NCI-H128 (cell line): ENCODE measurements at regions not wholly inside any gene's neighbourhood (a gene's known extent, or its start where the extent isn't known, plus 50 kb on each side); places are given as distances from the start of the nearest gene placed in this dataset.
"Not testable (repeated sequence)": the region's sequence is repeated elsewhere in the genome, so short reads cannot be mapped to it uniquely, and the experiment has no call there.

Source experiments
- DNase-seq: peaks from one replicate; lab custom pipeline; 2025; ENCODE audit not compliant: unreplicated experiment; lab: John Stamatoyannopoulos, UW

DNA sequence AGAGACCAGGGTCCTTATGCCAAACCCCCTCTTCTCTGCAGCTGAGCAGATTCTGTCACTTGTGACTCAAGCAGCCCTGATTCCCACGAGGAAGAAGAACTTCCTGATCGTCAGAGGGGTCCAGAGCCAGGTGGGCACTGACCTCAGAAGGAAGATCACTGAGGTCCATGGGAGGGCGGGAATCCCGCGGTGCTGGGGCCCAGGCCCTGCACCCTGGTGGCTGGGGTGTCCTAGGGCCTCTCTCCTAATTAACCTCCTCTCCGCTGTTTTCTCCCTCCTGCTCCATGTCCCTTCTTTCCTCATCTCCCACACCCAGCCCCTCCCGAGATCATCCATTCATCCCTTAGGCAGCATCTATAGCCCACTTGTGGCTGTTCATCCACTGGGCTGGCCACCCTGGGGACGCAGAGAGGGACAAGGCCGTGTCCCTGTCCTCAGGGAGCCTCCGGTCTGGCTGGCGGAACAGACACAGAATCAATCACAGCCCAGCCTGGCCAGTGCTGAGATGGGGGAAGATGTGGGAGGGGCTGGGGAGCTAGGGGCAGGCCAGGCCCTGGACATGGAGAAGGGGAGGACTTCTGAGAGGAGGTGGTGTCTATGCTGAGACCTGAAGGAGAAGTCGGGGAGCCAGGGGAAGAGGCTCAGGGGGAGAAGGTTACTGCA lies 638.3 kb downstream of the MATN1 start:
- no peak for DNase-seq

DNA sequence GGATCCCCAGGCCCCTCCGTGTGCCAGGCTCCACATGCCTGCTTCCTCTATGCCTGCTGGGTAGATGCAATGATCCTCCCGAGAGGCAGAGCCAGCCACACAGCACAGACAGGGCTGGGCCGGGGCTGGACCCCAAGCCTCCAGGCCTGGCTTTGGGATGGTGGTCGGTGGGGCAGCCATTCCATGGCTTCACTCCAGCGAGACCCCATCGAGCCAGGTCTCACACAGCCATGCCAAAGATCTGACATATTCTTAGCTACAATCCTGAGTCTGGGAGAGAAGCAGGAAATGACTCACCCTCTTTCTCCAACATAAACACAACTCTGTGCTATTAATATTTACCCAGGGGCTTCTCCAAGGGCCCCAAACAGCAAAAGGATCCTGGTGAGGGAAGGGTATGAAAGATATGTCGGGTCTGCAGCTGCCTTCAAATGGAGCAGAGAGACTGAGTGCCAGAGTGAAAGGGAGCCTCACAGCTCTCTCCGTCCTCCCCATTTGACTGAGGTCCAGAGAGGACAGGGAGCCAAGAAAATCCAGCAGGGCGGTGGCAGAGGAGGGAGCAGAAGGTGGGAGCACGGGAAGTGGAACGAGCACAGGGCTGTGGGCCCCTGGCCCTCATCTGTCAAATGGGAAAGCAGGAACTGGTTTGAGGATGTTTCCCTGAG lies 639.5 kb downstream of the MATN1 start:
- DNase-seq, result no peak

DNA sequence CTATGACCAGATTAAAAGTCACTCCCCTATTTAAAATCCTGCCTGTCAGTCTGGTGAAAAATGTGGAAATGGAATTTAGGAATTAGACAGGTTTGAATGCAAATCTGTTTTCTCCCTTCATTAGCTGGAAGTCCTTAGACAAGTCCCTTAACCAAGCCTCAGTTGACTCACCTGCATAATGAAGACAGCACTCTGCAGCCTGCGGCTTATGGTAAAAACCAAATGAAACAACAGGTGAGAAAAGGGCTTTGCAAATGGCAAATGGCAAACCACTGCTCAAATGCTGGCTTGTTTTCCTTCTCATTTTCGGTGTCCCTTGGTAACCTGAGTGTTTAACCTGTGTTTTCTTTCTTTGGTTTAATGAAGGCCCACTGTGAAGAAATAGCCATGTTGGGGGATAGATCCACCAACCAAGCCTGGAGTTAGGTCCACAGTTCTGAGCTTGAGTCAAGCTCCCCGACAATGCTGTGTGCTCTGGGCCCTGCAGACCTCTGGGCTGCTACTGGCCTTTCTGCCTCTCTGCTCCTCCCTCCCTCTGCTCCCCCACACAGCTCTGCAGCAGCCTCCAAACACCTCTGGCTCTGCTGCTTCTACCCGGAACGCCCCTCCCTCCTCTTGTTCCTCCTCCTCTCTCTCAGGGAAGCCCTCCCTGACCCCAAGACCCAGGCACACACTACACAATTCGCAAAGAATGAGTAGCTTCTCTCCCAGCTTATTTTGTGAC lies 641.8 kb downstream of the MATN1 start:
- DNase-seq, result no peak

DNA sequence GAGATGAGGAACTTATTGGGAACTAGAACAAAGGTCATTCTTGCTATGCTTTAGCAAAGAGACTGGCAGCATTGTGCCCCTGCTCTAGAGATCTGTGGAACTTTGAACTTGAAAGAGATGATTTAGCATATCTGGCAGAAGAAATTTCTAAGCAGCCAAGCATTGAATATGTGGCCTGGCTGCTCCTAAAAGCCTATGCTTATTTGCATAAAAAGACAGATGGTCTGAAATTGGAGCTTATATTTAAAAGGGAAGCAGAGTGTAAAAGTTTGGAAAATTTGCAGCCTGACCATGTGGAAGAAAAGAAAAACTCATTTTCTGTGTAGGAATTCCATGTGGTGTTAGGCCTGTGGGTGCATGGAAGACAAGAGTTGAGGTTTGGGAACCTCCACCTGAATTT lies 647.5 kb downstream of the MATN1 start:
- DNase-seq, result not testable (repeated sequence)

DNA sequence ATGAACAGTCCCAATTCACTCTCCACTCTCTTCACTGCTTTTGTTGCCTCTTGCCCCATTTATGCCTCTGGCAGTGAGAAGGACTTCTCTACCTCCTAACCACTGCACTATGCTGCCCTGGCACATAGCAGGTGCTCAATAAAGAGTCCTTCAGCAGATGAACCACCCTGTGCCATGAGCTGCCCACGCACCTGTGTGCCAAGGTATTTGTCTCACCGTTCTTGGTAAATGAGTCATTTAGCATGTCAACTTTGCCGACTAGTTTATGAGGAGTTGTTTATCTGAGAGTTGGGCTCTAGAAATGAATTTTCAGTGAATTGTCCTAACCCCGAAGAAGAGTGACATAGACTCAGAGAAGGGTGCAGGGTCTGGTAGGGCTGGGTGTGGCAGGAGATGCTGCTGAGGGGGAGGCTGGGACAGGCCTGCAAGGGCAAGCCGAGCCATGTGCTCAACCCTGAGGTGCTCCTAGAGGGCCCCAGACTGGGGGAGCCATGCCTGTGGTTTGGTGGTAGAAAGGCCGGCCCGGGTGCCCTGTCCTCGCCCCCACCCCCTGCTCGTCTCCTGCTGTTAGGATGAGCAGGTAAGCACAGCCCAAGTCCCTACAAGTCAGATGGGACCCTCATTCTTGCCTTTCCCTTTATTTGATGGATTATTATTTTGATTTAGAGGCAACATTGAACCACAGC lies 654.5 kb downstream of the MATN1 start:
- no peak for DNase-seq

DNA sequence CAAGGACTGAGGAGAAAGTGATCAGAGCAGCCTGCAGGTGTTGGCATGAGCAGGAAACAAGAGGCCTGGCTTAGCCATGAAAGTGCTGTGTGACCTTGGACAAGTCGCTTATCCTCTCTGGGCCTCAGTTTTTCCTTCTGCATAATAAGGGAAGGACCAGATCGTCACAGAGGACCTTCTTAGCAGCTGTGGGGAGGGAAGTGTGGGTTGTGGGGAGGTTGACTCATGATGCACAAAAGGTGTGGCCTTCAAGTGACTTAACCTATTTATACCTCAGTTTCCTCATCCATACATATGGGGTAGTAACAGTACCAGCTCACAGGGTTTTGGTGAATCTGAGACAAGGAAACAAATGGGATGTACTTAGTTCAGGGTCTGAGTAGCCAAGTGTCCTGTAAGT lies 658.8 kb downstream of the MATN1 start:
- no peak for DNase-seq

DNA sequence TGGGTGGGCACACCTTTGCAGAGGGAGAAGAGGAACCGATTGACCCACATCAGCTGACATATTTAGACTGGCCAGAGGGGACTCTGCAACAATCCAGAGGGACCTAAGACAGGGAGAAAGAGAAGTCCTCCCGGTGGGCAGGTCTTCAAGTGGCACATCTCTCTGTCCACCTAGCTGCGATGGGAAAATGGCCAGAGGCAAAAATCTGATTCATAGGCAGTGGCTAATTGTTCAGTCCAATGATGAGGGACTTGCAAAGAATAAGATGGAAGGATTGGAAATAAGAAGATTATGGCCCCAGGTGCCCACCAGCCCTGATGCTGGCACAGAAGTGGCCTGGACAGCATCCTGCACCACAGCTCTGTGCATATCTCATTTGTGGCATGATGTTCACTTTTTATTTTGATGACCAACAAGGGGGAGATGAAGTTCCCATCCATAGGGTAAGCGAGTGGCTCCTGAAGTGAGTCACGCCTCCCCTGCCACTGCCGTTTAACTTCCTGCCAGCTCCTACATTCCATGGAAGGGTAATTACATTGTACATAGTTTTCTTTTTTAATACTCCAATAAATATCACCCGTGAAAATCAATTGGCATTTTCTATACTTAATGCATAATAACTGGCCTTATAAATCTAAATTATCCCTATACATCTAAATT lies 659.6 kb downstream of the MATN1 start:
- DNase-seq, result no peak

DNA sequence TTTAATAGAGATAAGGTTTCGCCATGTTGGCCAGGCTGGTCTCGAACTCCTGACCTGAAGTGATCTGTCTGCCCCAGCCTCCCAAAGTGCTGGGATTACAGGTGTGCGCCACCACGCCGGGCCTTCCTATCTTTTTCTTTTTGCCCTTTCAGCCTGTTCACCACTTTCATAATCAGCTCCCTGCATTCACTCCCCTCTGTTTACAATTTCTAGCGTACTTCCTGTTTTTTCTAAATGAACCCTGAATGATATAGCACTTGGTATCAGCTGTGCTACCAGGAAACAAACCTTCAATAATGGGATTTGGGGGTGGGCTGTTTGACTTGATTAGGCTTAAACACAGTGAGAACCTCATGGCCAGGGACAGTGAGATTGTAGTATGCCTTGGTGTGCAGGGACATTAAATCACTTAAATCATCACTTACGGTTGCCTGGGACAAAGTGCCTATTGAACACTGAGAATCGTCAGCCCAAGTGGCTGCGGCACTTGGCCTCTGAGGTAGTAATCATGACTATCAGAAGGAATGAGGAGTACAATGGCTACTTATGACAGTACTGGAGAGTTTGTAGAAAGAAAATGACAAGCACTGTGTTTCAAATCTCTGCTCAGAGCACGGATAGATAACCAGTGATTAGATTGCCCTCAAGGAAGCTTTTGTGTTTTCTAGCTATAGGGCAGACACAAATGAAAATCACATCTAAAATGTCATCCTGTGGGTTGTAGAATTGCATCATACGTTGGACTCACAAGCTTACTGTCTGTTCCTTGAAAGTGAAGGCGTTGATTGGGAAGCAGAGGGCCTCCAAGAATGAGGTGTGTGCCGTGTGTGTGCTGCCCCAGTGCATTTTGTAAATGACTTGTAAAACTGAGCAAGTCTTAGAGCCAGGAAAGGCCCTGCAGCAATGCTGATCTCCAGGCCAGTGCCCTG lies 661.8 kb downstream of the MATN1 start:
- no peak for DNase-seq

DNA sequence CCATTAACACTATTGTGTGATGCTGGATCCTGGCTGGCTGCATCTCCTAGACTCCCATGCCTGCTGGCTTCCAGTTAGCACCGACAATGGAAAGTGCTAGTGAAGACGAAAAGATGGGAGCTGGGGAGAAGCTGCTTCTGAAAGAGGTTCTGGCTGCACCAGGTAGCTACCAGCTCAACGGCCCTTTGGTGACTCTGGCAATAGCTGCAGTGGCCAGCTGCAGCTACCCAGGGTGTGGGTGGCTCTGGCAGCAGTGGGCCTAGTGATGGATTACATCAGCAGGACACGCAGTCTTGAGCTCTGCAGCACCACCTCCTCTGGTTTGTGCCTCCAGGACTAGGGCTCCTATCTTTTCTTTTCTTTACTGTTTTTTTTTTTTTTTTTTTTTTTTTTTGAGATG lies 662.6 kb downstream of the MATN1 start:
- no peak for DNase-seq

DNA sequence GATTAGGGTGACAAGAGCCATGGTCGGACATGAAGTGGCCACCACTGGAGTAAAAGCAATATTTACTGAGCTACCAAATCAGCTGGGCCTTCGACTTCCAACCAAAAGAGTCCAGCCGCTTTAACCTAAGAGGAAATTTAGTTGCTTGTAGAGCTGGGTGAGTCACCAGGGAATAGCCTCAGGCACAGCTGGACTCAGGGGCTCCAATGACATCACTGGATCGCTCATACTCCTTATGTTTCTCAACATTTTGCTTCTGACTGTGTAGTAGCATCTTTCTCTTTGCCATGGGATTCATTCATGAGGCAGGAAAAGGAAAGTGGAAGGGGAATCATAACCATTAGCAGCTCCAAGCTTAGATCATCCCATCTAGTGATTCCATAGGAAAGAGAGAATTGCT lies 664.4 kb downstream of the MATN1 start:
- DNase-seq, result no peak

DNA sequence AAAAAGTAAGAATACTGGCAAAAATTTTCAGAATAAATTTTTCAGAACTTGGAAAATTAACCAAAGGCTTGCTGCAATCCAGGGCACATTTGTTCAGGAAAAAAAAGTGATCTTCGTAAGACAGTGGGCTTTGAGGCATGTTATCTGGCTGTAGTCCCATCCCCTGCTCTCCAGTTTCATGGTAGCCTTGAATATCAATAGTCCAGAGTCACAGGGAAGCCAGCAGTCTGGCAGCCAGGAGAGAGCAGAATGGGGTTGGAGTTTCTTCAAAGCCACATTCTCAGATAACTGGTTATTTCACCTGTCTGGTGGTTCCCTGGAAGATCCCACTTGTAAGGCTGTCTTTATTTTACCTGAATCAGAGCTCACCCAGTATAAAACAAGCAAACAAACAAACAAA lies 669.3 kb downstream of the MATN1 start:
- DNase-seq, result no peak

DNA sequence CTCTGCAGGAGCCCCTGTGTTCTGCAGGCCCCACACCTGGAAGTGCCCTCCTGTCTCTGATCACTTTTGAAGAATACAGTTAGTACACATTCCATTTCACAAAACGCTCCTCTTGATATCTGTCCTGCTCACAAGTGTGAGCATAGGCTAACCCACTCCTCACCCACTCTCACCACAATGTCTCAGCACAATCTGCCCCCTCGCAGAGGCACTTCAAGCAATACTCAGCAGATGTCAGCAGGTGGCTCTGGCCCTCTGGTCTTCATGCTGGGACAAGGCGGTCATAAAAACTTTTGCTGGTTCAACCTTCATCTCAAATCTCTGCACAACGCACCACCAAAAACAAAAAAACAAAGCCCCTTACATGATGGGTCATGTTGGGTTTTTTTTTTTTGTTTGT lies 671.2 kb downstream of the MATN1 start:
- DNase-seq, result no peak

DNA sequence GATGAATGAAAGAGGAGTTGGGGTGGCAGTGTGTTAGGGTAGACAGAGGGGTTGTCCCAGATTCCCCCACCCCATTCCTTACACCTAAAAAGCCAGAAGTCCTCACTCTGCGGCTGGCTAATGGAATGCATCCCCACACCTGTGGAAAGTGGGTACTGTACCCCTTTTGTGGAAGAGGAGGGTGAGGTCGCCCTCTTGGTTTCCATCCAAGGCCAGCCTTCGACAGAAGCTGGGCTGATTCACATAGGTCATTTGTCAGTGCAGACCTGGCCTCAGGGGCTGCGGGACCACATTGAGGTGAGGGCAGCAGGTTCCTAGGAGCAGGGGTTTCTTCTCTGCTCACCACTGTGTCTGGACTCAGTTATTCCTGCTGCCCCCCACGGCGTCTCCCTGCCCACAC lies 671.6 kb downstream of the MATN1 start:
- no peak for DNase-seq

DNA sequence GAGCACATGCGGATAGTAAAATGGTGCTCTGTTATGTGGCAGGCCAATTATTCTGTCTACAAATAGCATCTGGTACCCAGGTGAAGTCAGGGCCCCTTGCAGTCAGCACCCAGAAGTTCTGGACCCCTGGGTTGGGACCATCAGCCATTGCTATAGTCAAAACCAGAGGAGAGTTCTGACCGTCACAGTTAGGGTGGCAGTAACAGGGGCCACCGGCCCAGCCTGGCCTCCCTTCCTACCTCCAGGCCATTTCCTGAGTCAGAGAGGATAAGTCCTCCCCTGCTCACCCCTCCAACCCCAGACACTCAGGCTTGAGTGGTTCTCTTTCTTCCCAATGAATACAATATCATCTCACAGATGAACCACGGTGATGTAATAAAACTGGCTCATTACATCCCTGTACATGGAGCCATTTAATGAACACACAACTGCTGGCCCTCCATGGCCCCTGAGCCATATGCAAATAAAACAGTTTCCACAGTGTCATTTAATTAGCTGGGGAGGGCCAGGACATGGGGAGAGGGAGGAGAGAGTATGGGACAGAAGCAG lies 673.6 kb downstream of the MATN1 start:
- DNase-seq, result no peak

DNA sequence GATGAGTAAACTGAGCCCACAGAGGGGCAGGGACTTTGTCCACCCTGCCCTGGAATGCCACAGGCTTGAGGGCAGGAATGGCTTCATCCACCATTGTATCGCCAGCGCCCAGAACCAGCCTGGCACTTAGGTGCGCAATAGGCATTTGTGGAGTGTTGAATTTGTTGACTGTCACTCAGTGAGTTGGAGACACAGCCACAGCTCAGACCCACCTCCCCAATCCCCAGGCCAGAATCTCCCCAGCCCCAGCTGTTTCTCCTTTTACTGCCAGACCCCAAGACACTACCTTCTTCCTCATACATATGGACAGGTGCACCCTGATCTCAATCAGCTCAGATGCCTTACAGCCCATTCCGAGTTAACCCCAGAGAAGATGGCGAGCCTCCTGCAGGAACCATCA lies 674.5 kb downstream of the MATN1 start:
- no peak for DNase-seq

DNA sequence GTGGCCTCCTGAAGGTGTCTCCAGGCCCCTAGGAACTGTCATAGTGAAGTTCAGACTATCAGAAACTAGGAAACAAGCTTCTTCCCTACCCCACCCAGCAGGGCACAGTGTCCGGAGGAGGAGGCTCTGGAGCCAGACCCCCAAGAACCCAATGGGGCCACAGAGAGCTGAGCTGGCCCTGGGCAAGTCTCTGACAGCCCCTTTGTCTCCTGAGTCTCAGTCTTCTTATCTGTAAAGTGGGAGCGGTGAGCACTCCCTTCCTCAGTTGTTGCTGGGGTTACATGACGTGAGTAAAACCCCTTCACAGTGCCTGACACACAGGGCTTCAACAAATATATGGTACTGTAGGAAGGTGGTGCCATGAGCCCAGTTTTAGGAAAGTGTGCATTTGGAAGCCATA lies 675.8 kb downstream of the MATN1 start:
- no peak for DNase-seq

DNA sequence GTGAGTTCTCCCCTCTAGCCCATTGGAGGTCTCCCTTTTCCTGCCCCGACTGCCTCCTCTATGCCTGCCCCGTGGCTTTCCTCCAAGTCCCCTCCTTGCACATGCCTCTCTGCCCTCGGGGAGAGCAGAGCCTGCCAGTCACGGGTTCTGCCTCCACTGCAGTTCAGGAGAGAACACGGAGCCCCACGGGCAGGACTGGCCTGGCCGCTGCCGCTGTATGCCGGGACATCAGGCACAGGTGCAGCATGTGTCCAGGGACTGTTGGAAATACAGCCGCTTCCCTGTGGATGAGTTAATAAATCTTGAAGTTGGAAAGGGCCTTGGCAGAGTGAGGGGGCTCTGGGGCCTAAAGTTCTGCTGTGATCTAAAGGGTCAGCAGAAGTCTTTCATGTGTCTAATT lies 676.6 kb downstream of the MATN1 start:
- no peak for DNase-seq

DNA sequence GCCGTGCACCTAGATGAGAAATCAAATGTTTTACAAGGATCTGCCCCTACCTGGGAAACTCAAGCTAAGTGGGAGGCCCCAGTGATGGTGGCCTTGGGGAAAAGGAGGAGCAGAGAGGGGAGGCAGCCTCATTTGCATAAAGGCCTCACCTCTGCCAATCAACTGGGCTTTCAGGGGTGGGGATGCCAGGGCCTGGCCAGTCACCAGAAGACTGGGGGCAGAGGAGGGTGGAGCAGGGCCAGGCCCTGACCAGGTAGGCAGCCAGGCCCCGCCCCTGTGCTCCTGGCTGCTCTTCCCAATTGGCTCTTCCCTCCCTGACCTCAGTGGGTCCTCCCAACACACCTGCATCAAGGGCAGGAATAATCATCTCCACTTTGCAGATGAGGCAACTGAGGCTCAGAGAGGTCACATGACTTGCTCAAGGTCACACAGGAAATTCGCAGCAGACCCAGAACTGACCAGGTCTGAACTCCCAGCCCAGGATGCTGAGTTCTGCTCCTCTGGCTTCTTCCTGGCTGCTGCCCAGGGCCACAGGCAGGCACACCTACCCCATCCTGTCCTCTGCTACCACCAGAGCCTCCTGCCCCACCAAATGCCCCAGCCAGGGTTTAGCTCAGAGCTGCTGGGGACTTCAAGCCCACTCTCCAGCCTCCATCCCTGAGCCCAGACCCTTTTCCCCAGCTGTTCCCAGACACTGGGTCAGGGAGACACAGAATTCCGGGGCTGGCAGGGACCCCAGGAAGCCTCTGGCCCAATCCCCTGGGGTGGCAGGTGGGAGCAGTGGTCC lies 677.9 kb downstream of the MATN1 start:
- no peak for DNase-seq

DNA sequence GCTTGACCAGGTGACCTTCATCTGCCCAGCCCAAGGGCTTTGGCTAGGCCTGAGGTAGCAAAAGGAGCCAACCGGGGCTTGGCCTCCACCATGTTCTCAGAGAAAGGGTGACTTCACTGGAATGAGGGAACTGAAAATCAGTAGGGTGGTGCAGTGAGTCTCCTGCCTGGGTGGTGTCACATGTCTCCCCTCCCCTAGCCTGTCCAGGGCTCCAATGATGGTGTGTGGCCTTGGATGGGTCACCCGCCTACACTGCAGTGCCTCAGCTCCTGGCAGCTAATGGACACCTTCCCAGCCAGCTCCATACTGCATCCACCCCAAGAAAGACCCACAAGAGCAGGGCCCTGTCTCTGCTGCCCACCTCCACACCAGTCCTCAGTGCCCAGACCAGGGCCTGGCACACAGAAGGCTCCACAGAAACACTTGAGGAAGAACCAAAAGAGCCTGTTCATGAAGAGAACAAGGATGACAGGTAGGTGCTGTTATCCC lies 678.7 kb downstream of the MATN1 start:
- DNase-seq, result no peak
